Activated naive CD4-positive, alpha-beta T cell treated with anti-CD3 and anti-CD28 coated beads for 36 hours (primary cell): ENCODE measurements at regions not wholly inside any gene's neighbourhood (a gene's known extent, or its start where the extent isn't known, plus 50 kb on each side); places are given as distances from the start of the nearest gene placed in this dataset.

Experiments used
- CTCF ChIA-PET: fragments of 350-600 bp; sonication (Branson Sonifier 250); formaldehyde crosslinking; loops from one replicate; lab custom pipeline; 2021; ENCODE audit warnings: antibody characterized with exemption; lab: Charles Lee
- DNase-seq: peaks from one replicate; pipeline ENCODE4 v3.0.0-alpha.2; 2020
- H3K27ac Mint-ChIP-seq: one replicate; pipeline ENCODE4 v1.8.0; 2021; ENCODE audit warnings: mild to moderate bottlenecking, mixed read lengths
- H3K27me3 Mint-ChIP-seq: one replicate; pipeline ENCODE4 v1.8.0; 2021; ENCODE audit warnings: low read depth, mixed read lengths
- H3K36me3 Mint-ChIP-seq: one replicate; pipeline ENCODE4 v1.8.0; 2021; ENCODE audit warnings: low read depth, mixed read lengths
- H3K4me1 Mint-ChIP-seq: one replicate; pipeline ENCODE4 v1.8.0; 2021; ENCODE audit warnings: low read depth, mixed read lengths
- H3K4me3 Mint-ChIP-seq: one replicate; pipeline ENCODE4 v1.8.0; 2021; ENCODE audit warnings: mild to moderate bottlenecking, moderate library complexity, mixed read lengths
- H3K9me3 Mint-ChIP-seq: one replicate; pipeline ENCODE4 v1.8.0; 2021; ENCODE audit warnings: mixed read lengths
- intact Hi-C: fragments of 100-400 bp; cut with micrococcal nuclease; formaldehyde crosslinking; loops from one replicate; pipeline ENCODE4 v1.15.1; 2023

- DNase-seq: no peak
- intact Hi-C loops: no loop called here
- no peaks in the 10 kb centered on the region for H3K9me3 Mint-ChIP-seq
- H3K4me1 Mint-ChIP-seq: no peaks in the 10 kb centered on the region
- no peaks in the 10 kb centered on the region for H3K36me3 Mint-ChIP-seq
- no peaks in the 10 kb centered on the region for H3K27me3 Mint-ChIP-seq
- CTCF ChIA-PET: no interaction called here
- H3K4me3 Mint-ChIP-seq: no peak overlapping the region
- no peak overlapping the region for H3K27ac Mint-ChIP-seq
Measured at GRCh38 chr7:10706875-10707493, 266.7 kb upstream of the PHF14 start.

DNA sequence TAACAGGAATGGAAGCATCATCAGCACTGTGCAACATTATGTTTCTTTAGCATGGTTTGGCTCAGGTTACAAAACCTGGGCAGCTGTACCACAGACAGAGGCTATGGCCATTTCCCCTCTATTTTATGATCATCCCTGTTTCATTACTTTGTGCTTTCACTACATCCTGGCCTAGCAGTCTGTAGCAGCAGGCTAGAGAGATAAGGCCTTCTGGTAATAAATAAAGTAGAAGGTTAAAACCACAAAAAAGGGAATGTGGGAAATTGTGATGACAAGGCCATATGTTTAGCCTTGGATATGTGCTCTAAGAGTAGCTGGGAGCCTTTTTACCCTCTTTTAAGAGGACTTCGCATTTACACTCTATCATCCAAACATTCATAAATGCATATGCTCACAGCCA is 266.2 kb upstream of the PHF14 start:
- H3K9me3 Mint-ChIP-seq: no peaks in the 10 kb centered on the region
- no peaks in the 10 kb centered on the region for H3K27me3 Mint-ChIP-seq

DNA sequence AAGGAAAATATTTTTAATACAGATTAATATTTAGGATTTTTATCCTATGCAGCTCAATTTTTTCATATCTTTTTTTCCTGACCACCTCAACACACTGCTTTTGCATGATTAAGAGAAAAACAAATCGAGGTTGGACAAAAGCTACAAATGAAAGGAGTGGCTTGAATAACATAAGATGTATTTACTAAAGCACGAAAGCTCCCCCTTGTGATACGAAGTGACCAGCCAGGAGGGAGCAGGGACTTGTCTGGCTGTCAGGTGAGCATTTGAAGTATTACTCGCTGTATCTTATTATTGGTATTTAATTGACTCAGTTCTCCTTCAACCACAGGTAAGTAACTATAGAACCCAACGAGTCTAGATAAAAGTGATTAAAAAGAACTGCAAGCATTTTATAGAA is 265.2 kb upstream of the PHF14 start:
- no peaks in the 10 kb centered on the region for H3K4me1 Mint-ChIP-seq
- no peak overlapping the region for H3K4me3 Mint-ChIP-seq
- no peaks in the 10 kb centered on the region for H3K9me3 Mint-ChIP-seq
- no peaks in the 10 kb centered on the region for H3K27me3 Mint-ChIP-seq
- no peak overlapping the region for H3K27ac Mint-ChIP-seq
- intact Hi-C loops: no loop called here
- CTCF ChIA-PET: no interaction called here
- H3K36me3 Mint-ChIP-seq: no peaks in the 10 kb centered on the region
- no peak for DNase-seq

More for the DNA sequence above, 266.2 kb upstream of the PHF14 start:
- intact Hi-C loops: no loop called here
- H3K27ac Mint-ChIP-seq: no peak overlapping the region
- no peaks in the 10 kb centered on the region for H3K36me3 Mint-ChIP-seq
- no peak overlapping the region for H3K4me3 Mint-ChIP-seq
- CTCF ChIA-PET: no interaction called here
- no peaks in the 10 kb centered on the region for H3K4me1 Mint-ChIP-seq
- DNase-seq: no peak

DNA sequence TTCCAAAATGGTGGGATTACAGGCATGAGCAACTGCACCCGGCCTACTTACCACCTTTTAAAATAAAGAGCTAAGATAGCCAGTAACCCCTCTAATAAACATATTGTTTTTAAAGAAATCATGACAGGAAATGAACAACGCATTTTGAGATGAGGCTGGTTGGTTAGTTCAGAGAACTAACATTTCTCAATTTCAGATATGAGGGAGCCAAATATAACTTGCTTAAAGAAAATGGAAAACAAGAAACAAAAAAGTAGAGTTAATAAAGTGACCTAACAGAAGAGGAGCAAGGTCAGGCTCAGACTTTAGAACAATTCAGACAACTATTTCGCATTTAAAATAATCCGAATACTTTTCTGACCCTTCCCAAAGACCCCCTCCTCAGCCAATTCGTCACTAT is 254.9 kb upstream of the PHF14 start:
- no peak overlapping the region for H3K4me3 Mint-ChIP-seq
- intact Hi-C loops: no loop called here
- H3K27ac Mint-ChIP-seq: no peak overlapping the region
- CTCF ChIA-PET: no interaction called here
- DNase-seq: no peak
- H3K9me3 Mint-ChIP-seq: no peaks in the 10 kb centered on the region
- no peaks in the 10 kb centered on the region for H3K36me3 Mint-ChIP-seq
- peaks cover 3% of the 10 kb centered on the region for H3K27me3 Mint-ChIP-seq
- no peaks in the 10 kb centered on the region for H3K4me1 Mint-ChIP-seq

- peaks cover 3% of the 10 kb centered on the region for H3K27me3 Mint-ChIP-seq
- H3K4me1 Mint-ChIP-seq: no peaks in the 10 kb centered on the region
- no peaks in the 10 kb centered on the region for H3K36me3 Mint-ChIP-seq
- CTCF ChIA-PET: no interaction called here
- H3K27ac Mint-ChIP-seq: no peak overlapping the region
- no peaks in the 10 kb centered on the region for H3K9me3 Mint-ChIP-seq
- H3K4me3 Mint-ChIP-seq: no peak overlapping the region
- intact Hi-C loops: no loop called here
- DNase-seq: no peak
Measured at GRCh38 chr7:10720042-10720441, 253.6 kb upstream of the PHF14 start.

DNA sequence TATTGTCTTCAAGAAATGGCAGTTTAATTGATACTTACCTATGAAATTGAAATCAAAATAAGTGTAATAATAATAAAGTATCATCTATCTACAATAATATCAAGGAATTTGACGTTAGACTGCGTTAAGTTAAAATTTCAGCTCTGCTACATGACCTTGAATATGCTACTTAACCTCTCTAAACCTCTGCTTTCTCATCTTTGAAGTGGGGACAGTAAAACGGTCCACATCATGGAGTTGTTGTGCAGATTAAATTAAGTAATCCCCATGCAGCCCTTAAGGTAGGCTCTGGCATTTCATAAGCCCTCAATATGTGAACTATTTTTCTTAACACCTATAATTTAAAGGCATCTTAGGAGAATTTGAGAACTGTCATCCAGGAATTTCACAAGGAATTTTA is 252.4 kb upstream of the PHF14 start:
- DNase-seq: no peak
- H3K27me3 Mint-ChIP-seq: peaks cover 3% of the 10 kb centered on the region
- CTCF ChIA-PET: no interaction called here
- no peak overlapping the region for H3K4me3 Mint-ChIP-seq
- H3K9me3 Mint-ChIP-seq: no peaks in the 10 kb centered on the region
- no peaks in the 10 kb centered on the region for H3K36me3 Mint-ChIP-seq
- intact Hi-C loops: no loop called here
- no peaks in the 10 kb centered on the region for H3K4me1 Mint-ChIP-seq
- H3K27ac Mint-ChIP-seq: no peak overlapping the region

- Mint-ChIP-seq H3K27me3 (peaks cover 3% of the 10 kb centered on the region), H3K4me3 (no peak overlapping the region), H3K4me1 (no peaks in the 10 kb centered on the region), H3K27ac (no peak overlapping the region), H3K36me3 (no peaks in the 10 kb centered on the region), H3K9me3 (no peaks in the 10 kb centered on the region)
- CTCF ChIA-PET: no interaction called here
- no peak for DNase-seq
- intact Hi-C loops: no loop called here
Measured at GRCh38 chr7:10723832-10724231, 249.8 kb upstream of the PHF14 start.

- H3K27me3 Mint-ChIP-seq: peaks cover 3% of the 10 kb centered on the region
- CTCF ChIA-PET: no interaction called here
- intact Hi-C loops: no loop called here
- H3K36me3 Mint-ChIP-seq: no peaks in the 10 kb centered on the region
- no peaks in the 10 kb centered on the region for H3K9me3 Mint-ChIP-seq
- H3K27ac Mint-ChIP-seq: no peak overlapping the region
- no peak for DNase-seq
- H3K4me1 Mint-ChIP-seq: no peaks in the 10 kb centered on the region
- no peak overlapping the region for H3K4me3 Mint-ChIP-seq
Measured at GRCh38 chr7:10724449-10724848, 249.2 kb upstream of the PHF14 start.

- H3K27me3 Mint-ChIP-seq: peaks cover 3% of the 10 kb centered on the region
- intact Hi-C loops: no loop called here
- CTCF ChIA-PET: no interaction called here
- DNase-seq: no peak
- no peaks in the 10 kb centered on the region for H3K36me3 Mint-ChIP-seq
- no peak overlapping the region for H3K4me3 Mint-ChIP-seq
- H3K9me3 Mint-ChIP-seq: no peaks in the 10 kb centered on the region
- H3K27ac Mint-ChIP-seq: no peak overlapping the region
- H3K4me1 Mint-ChIP-seq: no peaks in the 10 kb centered on the region
Measured at GRCh38 chr7:10727636-10728035, 246.0 kb upstream of the PHF14 start.

DNA sequence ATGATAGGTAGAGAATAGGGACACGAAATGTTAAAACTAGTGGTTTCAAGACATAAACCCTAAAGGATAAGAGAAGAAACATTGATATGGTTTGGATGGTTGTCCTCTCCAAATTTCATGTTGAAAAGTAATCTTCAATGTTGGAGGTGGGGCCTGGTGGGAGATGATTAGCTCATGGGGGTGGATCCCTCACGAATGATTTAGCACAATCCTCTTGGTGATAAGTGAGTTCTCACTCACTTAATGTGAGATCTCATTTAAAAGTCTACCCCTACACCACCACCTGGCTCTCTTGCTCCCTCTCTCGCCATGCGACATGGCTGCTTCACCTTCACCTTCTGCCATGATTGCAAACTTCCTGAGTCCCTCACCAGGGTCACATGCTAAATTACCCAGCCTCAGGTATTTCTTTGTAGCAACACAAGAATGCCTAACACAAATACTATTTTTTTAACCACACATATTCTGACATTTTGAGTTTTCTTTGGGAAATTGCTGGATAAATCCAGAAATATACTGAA is 242.4 kb upstream of the PHF14 start:
- Mint-ChIP-seq H3K4me1 (no peaks in the 10 kb centered on the region), H3K36me3 (no peaks in the 10 kb centered on the region), H3K9me3 (no peaks in the 10 kb centered on the region), H3K27me3 (no peaks in the 10 kb centered on the region), H3K4me3 (no peak overlapping the region), H3K27ac (no peak overlapping the region)
- CTCF ChIA-PET: no interaction called here
- DNase-seq: no peak
- intact Hi-C loops: no loop called here

- H3K27me3 Mint-ChIP-seq: no peaks in the 10 kb centered on the region
- H3K27ac Mint-ChIP-seq: no peak overlapping the region
- DNase-seq: no peak
- no peaks in the 10 kb centered on the region for H3K9me3 Mint-ChIP-seq
- H3K4me1 Mint-ChIP-seq: no peaks in the 10 kb centered on the region
- intact Hi-C loops: no loop called here
- no peak overlapping the region for H3K4me3 Mint-ChIP-seq
- H3K36me3 Mint-ChIP-seq: no peaks in the 10 kb centered on the region
- CTCF ChIA-PET: interaction anchor here (1.1 kb wide), 1 partner anchor 155 kb away, joined by 3 read pairs; no protein-coding TSS in a partner anchor
Measured at GRCh38 chr7:10733747-10734146, 239.9 kb upstream of the PHF14 start.

- CTCF ChIA-PET: no interaction called here
- no peaks in the 10 kb centered on the region for H3K9me3 Mint-ChIP-seq
- DNase-seq: no peak
- H3K36me3 Mint-ChIP-seq: no peaks in the 10 kb centered on the region
- no peak overlapping the region for H3K4me3 Mint-ChIP-seq
- no peaks in the 10 kb centered on the region for H3K27me3 Mint-ChIP-seq
- H3K27ac Mint-ChIP-seq: no peak overlapping the region
- intact Hi-C loops: no loop called here
- no peaks in the 10 kb centered on the region for H3K4me1 Mint-ChIP-seq
Measured at GRCh38 chr7:10734595-10734994, 239.1 kb upstream of the PHF14 start.

DNA sequence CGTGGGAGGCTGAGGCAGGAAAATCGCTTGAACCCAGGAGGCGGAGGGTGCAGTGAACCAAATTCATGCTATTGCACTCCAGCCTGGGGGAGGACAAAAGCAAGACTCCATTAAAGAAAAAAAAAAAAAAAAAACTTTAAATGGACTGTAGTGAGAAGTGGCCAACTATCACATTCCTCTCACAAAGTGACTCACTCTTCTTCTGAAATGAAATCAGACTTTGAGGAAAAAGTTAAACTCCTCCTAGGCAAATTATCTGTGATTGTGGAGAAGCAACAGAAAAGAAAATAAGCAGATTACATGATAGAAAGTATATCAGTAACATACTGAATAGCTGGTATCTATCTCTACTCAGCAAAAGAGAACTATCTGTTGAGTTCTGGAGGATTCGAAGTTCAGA is 234.3 kb upstream of the PHF14 start:
- Mint-ChIP-seq H3K4me3 (no peak overlapping the region), H3K4me1 (no peaks in the 10 kb centered on the region), H3K27ac (no peak overlapping the region), H3K36me3 (peaks cover 1% of the 10 kb centered on the region), H3K9me3 (peaks cover under 1% of the 10 kb centered on the region), H3K27me3 (no peaks in the 10 kb centered on the region)
- DNase-seq: no peak
- intact Hi-C loops: no loop called here
- CTCF ChIA-PET: no interaction called here
